ENCODE measurements at regions not wholly inside any gene's neighbourhood (a gene's known extent, or its start where the extent isn't known, plus 50 kb on each side); places are given as distances from the start of the nearest gene placed in this dataset.

GRCh38 chr2:106631281-106631680 lies 144.1 kb downstream of the CD8B2 start:
- no peak for DNase-seq

GRCh38 chr2:106638043-106638442 lies 150.9 kb downstream of the CD8B2 start:
- peak; percentile 24 for DNase-seq

- DNase-seq, result no peak
Observed at GRCh38 chr2:106638580-106638979, 151.4 kb downstream of the CD8B2 start.

DNA sequence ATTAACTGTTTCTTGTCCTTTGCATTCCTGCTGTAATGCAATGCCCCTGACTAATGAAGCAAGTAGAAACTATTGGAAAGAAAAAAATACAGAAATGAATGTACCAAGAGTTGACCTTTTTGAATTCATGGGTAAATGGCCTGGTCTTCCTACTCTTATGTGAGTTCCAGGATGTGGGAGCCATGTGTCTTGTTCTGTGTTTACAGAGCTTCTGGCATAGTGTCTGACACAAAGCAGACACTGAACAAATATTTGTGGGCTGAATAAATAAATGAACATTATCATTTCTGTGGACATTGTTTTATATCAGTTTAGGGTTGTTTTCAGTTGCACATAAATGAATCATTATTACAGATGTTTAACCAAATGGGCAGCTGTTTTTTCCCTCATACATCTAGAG lies 155.5 kb downstream of the CD8B2 start:
- peak; percentile 33 for DNase-seq

DNA sequence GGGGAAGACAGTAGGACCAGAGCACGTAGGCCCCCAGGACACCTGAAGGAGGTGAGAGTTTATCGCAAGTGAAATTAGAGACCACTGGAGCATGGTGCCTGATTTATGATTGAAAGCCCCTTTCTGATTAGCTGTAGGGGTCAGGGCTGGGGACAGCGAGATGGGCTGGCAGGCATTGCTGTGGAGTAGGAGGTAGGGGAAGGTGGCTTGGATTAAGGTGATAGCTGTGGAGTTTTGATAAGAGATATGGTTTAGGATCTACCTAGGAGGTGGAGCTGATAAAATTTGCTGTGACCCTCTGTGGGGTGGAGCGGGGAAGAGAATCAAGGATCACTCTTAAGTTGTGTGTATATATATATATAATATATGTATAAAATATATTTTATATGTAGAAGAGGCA lies 157.5 kb downstream of the CD8B2 start:
- DNase-seq, result no peak

- DNase-seq, result no peak
Observed at GRCh38 chr2:106646605-106647004, 159.4 kb downstream of the CD8B2 start.

GRCh38 chr2:106649306-106649705 lies 162.1 kb downstream of the CD8B2 start:
- no peak for DNase-seq

GRCh38 chr2:106653465-106653864 lies 166.3 kb downstream of the CD8B2 start:
- no peak for DNase-seq

GRCh38 chr2:106658616-106659015 lies 171.5 kb downstream of the CD8B2 start:
- DNase-seq, result no peak

GRCh38 chr2:106664669-106665068 lies 177.5 kb downstream of the CD8B2 start:
- no peak for DNase-seq

DNA sequence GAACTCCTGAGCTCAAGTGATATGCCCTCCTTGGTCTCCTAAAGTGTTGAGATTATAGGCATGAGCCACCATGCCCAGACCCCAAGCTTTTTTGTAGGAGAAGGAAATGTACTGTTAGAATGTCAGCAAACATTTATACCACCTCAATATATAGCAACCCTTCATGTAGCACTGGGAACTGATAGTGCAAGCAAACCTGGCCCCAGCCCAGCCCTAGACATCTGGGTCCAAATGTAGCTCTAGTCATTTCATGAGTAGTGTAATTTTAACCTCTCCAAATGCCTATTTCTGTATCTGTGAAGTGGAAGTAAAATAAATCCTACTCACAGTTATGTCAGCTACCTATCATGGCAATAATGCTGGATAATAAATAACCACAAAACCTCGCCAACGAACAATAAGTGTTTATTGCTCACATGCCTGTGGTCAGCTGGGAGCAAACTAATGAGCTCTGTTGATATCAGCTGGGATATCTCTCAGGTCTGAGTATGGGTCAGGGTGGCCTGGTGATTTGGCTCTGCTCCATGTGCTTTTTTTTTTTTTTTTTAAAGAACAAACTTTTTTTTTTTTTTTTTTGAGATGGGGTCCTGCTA lies 180.4 kb downstream of the CD8B2 start:
- no peak for DNase-seq

- no peak for DNase-seq
Observed at GRCh38 chr2:106685180-106685897, 198.2 kb downstream of the CD8B2 start.

- no peak for DNase-seq
Observed at GRCh38 chr2:106686814-106687213, 199.2 kb downstream of the ST6GAL2 start.

DNA sequence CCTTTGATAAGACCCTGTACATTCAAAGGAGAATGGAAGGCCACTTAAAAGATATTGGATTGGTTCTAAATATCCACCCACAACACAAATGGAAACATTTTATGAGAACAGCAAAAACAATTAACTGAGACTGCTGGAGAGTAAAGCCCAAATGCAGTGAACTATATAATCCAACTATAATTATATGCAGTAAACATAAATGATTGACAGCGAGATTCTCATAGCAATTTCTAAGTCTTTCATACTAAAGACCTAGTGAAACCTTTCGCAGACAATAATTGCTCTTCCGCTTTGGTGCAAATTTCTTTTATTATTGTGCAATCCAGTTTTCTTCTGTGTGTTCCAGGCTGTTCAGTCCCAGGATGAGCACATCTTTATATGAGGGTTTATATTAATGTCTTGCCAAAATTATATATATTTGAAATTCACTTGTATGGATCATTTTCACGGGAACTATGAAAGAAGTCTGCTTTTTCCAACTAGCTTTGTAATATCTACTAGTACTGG lies 190.9 kb downstream of the ST6GAL2 start:
- no peak for DNase-seq

DNA sequence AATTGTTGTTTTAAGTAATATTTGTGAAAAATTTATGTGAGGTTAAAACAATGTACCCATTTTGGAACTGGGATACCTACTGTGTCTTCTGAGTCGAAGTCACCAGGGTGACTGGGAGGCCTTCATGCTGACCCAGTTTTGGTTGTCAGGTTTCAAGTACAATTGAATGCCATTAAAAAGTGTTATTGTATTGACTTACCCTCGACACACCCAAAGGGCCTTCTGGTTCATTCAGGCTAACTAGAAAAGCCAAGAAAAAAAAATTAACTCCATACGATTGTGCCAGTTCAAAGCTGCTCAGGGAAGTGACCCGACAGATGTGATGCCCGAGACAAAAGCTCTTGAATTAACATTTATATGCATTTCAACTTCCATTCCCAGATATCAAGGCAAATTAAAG lies 190.0 kb downstream of the ST6GAL2 start:
- DNase-seq, result no peak

DNA sequence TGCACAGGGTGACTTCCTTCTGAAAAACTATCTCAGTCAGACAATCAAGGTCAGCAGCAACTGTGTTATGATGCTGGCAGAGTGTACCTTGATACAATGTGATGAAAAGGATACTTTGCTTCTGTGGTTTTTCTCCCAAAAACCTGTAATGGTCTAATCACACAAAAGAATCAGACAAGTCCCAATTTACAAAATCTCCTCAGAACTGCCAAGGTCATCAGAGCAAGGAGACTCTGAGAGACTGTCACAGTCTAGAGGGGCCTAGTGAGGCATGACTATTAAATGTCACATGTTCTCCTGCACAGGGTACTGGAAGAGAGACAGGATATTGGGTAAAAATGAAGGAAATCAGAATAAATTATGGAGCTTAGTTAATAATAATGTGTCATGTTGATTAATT lies 185.4 kb downstream of the ST6GAL2 start:
- no peak for DNase-seq

- no peak for DNase-seq
Observed at GRCh38 chr2:106701203-106702022, 184.6 kb downstream of the ST6GAL2 start.

- no peak for DNase-seq
Observed at GRCh38 chr2:106703161-106703560, 182.8 kb downstream of the ST6GAL2 start.

DNA sequence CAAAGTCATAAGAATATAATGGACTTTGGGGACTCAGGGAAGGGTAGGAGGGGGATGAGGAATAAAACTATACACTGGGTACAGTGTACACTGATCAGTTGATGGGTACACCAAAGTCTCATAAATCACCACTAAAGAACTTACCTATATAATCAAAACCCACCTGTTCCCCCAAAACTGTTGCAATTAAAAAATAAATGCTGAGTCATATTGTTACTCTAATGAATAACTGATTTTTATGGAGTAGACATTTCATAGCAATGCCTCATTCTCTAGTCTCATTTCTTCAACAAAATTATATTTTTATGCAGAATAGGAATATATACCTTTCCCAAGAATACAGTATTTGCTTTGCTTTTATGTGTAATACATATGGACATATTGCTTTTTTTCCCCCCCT lies 181.2 kb downstream of the ST6GAL2 start:
- no peak for DNase-seq

- no peak for DNase-seq
Observed at GRCh38 chr2:106705877-106706276, 180.1 kb downstream of the ST6GAL2 start.

DNA sequence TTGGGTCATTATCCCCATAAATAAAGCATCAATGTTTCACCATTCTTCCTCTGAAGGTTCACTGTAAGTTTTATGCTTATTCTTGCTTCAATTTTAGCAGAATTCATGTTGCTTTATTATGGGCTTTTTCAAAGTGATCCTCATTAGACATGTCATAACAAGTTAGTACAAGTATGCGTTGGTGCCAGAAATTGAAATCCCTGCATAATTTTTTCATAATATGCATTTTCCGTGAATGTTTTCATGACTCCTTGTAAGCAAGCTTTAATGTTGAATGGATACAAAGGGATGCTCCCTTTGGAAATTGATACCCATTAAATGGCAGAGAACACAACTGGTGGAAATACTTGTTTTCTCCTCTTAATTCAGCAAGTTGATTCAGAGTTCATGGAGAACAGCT lies 179.7 kb downstream of the ST6GAL2 start:
- DNase-seq, result no peak

DNA sequence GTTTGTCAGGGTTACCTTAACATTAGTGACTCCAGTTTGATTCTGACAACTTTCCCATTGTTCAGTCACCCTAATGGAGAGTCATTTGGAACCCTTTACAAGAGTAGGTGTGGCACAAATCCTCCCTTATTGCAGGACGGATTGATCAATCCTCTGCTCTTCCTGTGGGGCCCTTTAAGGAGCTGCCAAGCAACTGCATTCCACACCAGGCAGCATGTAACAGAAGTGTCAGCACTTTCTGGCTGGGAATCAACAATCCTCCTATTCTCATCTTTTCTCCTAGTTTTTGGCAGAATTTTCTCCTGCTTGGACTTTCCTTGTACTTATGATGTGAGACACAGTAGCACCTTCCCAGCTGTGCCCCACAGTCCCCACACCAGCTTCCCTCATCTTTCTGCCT lies 177.8 kb downstream of the ST6GAL2 start:
- no peak for DNase-seq

DNA sequence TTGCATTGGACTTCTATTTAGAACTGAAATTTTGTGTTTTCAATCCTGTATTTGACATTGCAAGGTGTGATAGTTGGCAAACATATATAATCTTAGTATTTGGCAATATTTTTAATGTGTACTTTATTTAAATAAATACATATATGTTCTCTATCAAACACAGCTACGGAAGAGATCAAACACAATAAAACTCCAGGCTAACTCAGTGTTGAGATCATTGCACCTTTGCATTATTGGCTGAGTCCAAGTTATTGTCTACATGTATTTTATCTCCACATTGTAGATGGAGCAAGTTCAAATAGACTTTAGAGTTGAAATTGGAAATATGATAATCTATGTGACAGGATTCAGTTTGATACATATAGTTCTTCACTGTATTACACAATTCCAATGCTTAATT lies 176.7 kb downstream of the ST6GAL2 start:
- DNase-seq, result no peak

DNA sequence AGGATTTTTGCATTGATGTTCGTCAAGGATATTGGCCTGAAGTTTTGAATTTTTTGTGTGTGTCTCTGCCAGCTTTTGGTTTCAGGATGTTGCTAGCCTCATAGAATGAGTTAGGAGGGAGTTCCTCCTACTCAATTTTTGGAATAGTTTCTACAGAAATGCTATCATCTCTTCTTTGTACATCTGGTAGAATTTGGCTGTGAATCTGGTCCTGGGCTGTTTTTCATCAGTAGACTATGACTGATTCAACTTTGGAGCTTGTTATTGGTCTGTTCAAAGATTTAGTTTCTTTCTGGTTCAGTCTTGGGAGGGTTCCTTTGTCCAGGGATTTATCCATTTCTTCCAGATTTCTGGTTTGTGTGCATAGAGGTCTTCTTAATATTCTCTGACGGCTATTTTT lies 166.7 kb downstream of the ST6GAL2 start:
- DNase-seq, result no peak

Data from NCI-H526 treated with DMSO at 0.1 percent for 48 hours (cell line).